Fibroblast of mammary gland (primary cell): ENCODE measurements at regions not wholly inside any gene's neighbourhood (a gene's known extent, or its start where the extent isn't known, plus 50 kb on each side); places are given as distances from the start of the nearest gene placed in this dataset.

Experiments used
- DNase-seq: peaks from one replicate; pipeline ENCODE4 v3.0.0-alpha.2; 2010; ENCODE audit warnings: low read depth
- H3K4me3 ChIP-seq: 2 replicates; pipeline ENCODE4 v1.5.1; 2011; ENCODE audit warnings: low read depth, mild to moderate bottlenecking, low read length, moderate library complexity; ENCODE audit not compliant: control insufficient read depth
- TF ChIP-seq, protein P1 (sequence below): conservative IDR thresholded peaks from 2 replicates; pipeline ENCODE4 v1.5.1; 2011; ENCODE audit warnings: low read depth, low read length, inconsistent platforms; ENCODE audit not compliant: control insufficient read depth, insufficient read depth

DNA sequence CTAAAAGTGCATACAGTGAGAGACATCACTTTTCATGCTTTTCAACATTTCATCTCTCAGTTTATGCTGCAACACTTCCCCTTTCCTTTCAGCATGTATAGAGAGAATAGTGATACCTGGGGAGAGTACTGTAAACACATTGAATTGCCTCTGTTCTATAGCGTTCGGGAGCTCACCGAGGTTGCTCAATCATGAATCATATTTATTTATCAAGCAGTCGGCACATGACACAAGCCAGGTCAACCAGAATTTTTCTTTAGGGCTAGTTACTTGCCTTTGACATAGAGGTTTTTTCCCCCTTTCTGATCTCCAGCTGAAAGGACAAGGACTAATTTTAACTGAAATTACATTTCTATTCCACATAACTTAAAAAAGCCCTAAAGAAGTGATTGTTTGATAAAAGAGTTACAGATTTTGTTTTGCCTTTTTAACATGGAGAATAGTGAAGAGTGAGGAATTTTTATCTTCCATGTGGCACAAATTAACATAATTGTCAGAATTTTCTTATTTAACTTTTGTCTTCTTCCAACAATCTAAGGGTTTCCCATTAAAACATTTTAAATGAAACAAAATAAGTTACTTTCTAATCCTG is 690.9 kb upstream of the TMEFF2 start:
- DNase-seq: no peak
- H3K4me3 ChIP-seq: no peak overlapping the region
- TF ChIP-seq, protein P1, sequence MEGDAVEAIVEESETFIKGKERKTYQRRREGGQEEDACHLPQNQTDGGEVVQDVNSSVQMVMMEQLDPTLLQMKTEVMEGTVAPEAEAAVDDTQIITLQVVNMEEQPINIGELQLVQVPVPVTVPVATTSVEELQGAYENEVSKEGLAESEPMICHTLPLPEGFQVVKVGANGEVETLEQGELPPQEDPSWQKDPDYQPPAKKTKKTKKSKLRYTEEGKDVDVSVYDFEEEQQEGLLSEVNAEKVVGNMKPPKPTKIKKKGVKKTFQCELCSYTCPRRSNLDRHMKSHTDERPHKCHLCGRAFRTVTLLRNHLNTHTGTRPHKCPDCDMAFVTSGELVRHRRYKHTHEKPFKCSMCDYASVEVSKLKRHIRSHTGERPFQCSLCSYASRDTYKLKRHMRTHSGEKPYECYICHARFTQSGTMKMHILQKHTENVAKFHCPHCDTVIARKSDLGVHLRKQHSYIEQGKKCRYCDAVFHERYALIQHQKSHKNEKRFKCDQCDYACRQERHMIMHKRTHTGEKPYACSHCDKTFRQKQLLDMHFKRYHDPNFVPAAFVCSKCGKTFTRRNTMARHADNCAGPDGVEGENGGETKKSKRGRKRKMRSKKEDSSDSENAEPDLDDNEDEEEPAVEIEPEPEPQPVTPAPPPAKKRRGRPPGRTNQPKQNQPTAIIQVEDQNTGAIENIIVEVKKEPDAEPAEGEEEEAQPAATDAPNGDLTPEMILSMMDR: no peak

DNA sequence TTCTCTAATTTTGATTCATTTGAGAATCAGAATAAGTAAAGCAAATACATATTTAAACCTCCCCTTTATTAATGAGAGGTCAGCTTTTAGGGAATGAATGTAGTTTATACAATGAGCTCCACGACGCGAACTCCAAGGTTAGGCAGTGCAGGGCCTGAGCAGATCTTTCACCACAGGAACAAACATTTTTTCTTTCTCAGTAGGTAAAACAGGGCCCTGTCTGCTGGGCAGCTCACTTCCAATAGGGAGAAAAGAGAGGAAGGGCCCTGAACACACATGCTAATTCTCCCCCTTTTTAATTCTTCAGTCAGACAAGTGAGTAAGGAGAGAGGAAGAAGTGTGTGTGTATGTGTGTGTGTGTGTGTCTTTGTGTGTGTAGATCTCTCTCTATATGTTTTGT is 682.4 kb upstream of the TMEFF2 start:
- TF ChIP-seq, protein P1: no peak
- H3K4me3 ChIP-seq: no peak overlapping the region
- no peak for DNase-seq

DNA sequence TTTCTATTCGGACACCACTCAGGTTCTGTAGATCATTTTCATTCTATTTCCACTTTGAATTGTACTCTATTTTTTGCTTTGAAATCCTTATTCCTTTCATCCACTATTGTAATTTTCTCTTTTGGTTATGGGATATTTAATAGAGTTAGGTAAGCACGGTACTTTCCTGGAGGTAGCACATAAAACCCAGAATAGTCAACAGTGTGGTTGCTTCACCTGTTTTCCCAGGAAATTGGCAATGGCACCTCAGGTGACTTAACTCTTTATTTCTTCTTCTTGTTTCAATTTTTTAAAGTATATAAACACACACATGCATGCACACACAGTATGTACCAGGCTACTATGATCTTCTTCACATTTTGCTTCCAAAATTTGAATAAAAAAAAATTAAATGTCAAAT is 682.0 kb upstream of the TMEFF2 start:
- TF ChIP-seq, protein P1: no peak
- no peak for DNase-seq
- no peak overlapping the region for H3K4me3 ChIP-seq

DNA sequence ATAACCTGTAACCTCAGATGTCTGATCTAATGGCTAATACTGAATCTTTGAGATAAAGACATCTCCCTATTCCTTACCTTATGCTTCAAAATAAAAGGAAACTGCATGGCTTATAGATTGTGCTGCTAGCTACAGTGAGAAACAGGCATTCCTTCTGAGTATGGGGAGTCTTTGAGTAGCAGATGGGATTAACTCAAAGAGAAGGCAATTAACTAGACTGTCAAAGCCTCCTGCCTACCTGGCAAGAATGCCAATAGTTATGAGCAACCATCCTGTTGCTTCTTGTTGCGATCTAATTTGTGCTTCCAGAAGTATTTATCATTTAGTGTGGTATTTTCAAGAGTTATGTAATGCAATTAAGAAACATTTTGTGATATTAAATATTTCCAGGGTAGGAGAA is 660.0 kb upstream of the TMEFF2 start:
- DNase-seq: no peak
- TF ChIP-seq, protein P1: no peak
- H3K4me3 ChIP-seq: no peak overlapping the region

DNA sequence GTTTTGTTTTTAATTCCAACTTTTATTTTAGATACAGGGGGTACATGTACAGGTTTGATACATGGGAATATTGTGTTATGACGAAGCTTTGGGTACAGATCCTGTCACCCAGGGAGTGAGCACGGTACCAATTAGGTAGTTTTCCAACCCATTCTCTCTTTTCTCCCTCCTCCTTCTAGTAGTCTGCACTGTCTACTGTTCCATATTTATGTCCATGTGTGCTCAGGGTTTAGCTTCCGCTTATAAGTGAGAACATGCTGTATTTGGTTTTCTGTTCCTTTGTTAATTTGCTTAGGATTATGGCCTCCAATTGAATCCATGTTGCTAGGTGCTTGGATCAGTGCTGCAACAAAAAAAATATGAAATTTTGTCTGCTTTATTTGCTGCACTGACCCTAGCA is 659.3 kb upstream of the TMEFF2 start:
- TF ChIP-seq, protein P1: no peak
- no peak overlapping the region for H3K4me3 ChIP-seq
- no peak for DNase-seq

DNA sequence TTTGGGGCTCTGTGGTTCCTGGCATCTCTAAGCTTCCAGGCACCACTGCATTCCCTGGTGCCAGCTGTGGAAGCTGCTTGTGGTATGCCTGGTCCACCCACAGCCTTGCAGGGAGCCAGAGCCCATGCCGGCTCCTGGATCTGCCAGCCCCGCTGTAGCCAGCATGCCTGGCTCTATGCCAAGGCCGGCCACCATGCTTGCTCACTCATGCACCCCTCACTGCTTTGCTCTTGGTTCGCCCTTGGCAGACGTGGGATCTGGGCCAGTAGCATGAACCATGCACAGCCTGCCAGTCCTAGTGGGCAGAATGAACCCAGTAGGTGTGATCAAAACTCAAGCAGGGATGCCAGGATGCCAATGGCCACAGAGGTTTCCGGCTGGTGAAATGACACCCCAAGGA is 634.2 kb upstream of the TMEFF2 start:
- no peak overlapping the region for H3K4me3 ChIP-seq
- TF ChIP-seq, protein P1: no peak
- no peak for DNase-seq

DNA sequence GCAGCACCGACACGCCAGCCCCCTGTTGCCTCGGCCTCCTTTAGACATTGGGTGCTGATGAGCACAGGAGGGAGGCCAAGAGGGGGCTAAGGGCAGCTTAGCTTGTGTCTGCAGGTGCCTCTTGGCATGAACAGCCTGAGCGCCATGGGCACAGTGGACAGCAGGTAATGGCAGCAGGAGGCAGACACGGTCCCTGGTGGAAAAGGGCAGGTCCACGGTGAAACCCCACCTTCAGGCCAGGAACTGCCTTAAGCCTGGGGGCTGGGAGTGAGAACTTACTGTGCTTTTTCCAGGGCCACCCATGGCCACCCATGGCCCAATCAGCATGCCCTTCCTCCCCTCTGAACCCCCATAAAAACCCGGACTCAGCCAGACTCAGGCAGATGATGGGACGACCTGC is 633.4 kb upstream of the TMEFF2 start:
- no peak for DNase-seq
- H3K4me3 ChIP-seq: no peak overlapping the region
- TF ChIP-seq, protein P1: no peak
